ENCODE measurements at regions not wholly inside any gene's neighbourhood (a gene's known extent, or its start where the extent isn't known, plus 50 kb on each side); places are given as distances from the start of the nearest gene placed in this dataset.

GRCh38 chr4:12716896-12717295 is 767.2 kb downstream of the RAB28 start:
- TF ChIP-seq CTCF (IDR thresholded peaks at IDR 0.05) (no peak), POLR2A (IDR thresholded peaks at IDR 0.05) (no peak), POLR2AphosphoS5 (IDR thresholded peaks at IDR 0.05) (no peak)
